ENCODE measurements at regions not wholly inside any gene's neighbourhood (a gene's known extent, or its start where the extent isn't known, plus 50 kb on each side); places are given as distances from the start of the nearest gene placed in this dataset.

DNA sequence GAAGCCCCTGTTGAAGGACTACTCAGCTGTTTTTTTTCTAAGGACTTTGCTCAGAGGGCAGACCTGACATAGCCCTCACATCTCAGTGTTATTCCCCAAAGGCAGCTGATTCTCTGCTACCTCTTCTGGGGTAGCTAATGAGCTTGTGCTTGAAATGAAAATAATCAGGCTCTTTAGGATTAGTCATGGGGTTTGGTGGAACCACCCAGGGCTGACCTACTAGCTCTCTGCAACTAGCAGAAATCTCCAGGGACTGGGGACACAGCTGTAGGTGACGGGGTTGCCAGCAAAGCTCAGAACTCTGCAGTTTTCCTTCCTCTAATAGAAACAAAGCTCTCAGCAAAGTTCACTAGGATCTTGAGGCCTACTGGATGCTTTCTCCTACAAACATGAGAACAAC, 106.4 kb upstream of the BCL9 start:
- DNase-seq (ENCODE audit: low read depth, low spot score): no peak
- Histone ChIP-seq H3K27ac (ENCODE audit: low read depth, low read length) (no peak overlapping the region), H3K36me3 (ENCODE audit: control insufficient read depth in 1 of 2, insufficient read depth in 2 of 2, low read length in 2 of 2) (no peaks in the 10 kb centered on the region), H3K4me1 (ENCODE audit: control insufficient read depth in 1 of 2, insufficient read depth in 2 of 2, low read length in 2 of 2) (no peaks in the 10 kb centered on the region), H3K9ac (ENCODE audit: low read length) (no peak overlapping the region), H2AFZ (ENCODE audit: low read depth, low read length, poor library complexity, severe bottlenecking) (no peak overlapping the region), H3K4me2 (ENCODE audit: low read length) (no peak overlapping the region), H4K20me1 (ENCODE audit: insufficient read depth) (no peaks in the 10 kb centered on the region), H3K4me3 (replicated peaks in 1 of 2; ENCODE audit: low read depth in 1 of 2, low read length in 2 of 2) (no peak overlapping the region), H3K9me3 (ENCODE audit: control insufficient read depth in 1 of 2, insufficient read depth in 1 of 2, low read depth in 1 of 2, low read length in 2 of 2) (no peaks in the 10 kb centered on the region), H3K9me2 (ENCODE audit: insufficient read depth) (no peaks in the 10 kb centered on the region), H3K27me3 (ENCODE audit: insufficient read depth, low read length) (no peaks in the 10 kb centered on the region), H3K79me2 (ENCODE audit: insufficient read depth, low read length) (no peaks in the 10 kb centered on the region)
- RAD21 ChIA-PET (ENCODE audit: low non-redundant PET in 1 of 2, low total read pairs in 2 of 2, uncharacterized antibody in 2 of 2, unreplicated experiment in 2 of 2): no interaction called here
- TF ChIP-seq, protein P1, sequence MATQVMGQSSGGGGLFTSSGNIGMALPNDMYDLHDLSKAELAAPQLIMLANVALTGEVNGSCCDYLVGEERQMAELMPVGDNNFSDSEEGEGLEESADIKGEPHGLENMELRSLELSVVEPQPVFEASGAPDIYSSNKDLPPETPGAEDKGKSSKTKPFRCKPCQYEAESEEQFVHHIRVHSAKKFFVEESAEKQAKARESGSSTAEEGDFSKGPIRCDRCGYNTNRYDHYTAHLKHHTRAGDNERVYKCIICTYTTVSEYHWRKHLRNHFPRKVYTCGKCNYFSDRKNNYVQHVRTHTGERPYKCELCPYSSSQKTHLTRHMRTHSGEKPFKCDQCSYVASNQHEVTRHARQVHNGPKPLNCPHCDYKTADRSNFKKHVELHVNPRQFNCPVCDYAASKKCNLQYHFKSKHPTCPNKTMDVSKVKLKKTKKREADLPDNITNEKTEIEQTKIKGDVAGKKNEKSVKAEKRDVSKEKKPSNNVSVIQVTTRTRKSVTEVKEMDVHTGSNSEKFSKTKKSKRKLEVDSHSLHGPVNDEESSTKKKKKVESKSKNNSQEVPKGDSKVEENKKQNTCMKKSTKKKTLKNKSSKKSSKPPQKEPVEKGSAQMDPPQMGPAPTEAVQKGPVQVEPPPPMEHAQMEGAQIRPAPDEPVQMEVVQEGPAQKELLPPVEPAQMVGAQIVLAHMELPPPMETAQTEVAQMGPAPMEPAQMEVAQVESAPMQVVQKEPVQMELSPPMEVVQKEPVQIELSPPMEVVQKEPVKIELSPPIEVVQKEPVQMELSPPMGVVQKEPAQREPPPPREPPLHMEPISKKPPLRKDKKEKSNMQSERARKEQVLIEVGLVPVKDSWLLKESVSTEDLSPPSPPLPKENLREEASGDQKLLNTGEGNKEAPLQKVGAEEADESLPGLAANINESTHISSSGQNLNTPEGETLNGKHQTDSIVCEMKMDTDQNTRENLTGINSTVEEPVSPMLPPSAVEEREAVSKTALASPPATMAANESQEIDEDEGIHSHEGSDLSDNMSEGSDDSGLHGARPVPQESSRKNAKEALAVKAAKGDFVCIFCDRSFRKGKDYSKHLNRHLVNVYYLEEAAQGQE (IDR thresholded peaks at IDR 0.05; ENCODE audit: low read depth): no peak
- TF ChIP-seq SP1 (IDR thresholded peaks at IDR 0.05; ENCODE audit: low read depth) (no peak), CBX3 (IDR thresholded peaks at IDR 0.05; ENCODE audit: low read depth) (no peak)
- TF ChIP-seq, protein P2, sequence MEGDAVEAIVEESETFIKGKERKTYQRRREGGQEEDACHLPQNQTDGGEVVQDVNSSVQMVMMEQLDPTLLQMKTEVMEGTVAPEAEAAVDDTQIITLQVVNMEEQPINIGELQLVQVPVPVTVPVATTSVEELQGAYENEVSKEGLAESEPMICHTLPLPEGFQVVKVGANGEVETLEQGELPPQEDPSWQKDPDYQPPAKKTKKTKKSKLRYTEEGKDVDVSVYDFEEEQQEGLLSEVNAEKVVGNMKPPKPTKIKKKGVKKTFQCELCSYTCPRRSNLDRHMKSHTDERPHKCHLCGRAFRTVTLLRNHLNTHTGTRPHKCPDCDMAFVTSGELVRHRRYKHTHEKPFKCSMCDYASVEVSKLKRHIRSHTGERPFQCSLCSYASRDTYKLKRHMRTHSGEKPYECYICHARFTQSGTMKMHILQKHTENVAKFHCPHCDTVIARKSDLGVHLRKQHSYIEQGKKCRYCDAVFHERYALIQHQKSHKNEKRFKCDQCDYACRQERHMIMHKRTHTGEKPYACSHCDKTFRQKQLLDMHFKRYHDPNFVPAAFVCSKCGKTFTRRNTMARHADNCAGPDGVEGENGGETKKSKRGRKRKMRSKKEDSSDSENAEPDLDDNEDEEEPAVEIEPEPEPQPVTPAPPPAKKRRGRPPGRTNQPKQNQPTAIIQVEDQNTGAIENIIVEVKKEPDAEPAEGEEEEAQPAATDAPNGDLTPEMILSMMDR (IDR thresholded peaks at IDR 0.05 in 2 of 3, conservative IDR thresholded peaks at IDR 0.05 in 1 of 3; ENCODE audit: borderline replicate concordance in 1 of 3, insufficient read depth in 1 of 3, low read depth in 2 of 3, low read length in 2 of 3): no peak
- intact Hi-C loops (cut with micrococcal nuclease): no loop called here
- POLR2A ChIA-PET: no interaction called here
- no TSS peak for BruUV-seq (replicated peaks)
- CTCF ChIA-PET: no interaction called here
- ATAC-seq: no peak
